ENCODE measurements at regions not wholly inside any gene's neighbourhood (a gene's known extent, or its start where the extent isn't known, plus 50 kb on each side); places are given as distances from the start of the nearest gene placed in this dataset.

GRCh38 chr10:109743574-109743973 is 179.7 kb downstream of the XPNPEP1 start:
- 88% methylated on average over 2 of the region's 2 CpGs; no CpG with 5 or more reads in 1 of the 2 experiments for WGBS, 2 experiments (ENCODE audit: extremely low coverage in 1 of 2, insufficient coverage in 1 of 2, insufficient read length in 1 of 2, insufficient replicate concordance in 2 of 2, low coverage in 1 of 2, low lambda C conversion rate in 2 of 2, missing lambda C conversion rate in 1 of 2)
- no peaks in the 10 kb centered on the region for H3K9me3 ChIP-seq (ENCODE audit: insufficient read depth in 2 of 2, low read depth in 1 of 2, low read length in 1 of 2)
- H3K79me2 ChIP-seq (ENCODE audit: control insufficient read depth in 1 of 2, insufficient read depth in 2 of 2, low read length in 2 of 2) = no peaks in the 10 kb centered on the region
- no peak overlapping the region for H3K56ac ChIP-seq (replicated peaks; ENCODE audit: insufficient read length, low read depth, low read length)
- H3K4me3 ChIP-seq (ENCODE audit: extremely low read depth in 1 of 4, insufficient read depth in 2 of 4, low read depth in 3 of 4, low read length in 4 of 4) = no peak overlapping the region
- H3K14ac ChIP-seq (ENCODE audit: insufficient read length) = no peak overlapping the region
- no peak overlapping the region for H3K4ac ChIP-seq (replicated peaks; ENCODE audit: insufficient read length, low read depth, low read length)
- H2BK15ac ChIP-seq (ENCODE audit: low read length) = no peak overlapping the region
- no peak overlapping the region for H4K91ac ChIP-seq (replicated peaks; ENCODE audit: insufficient read length, low read length)
- peaks cover 0 to 1% (median 0%) of the 10 kb centered on the region in 4 experiments; a peak in 1 of 7 replicates for H3K27me3 ChIP-seq (replicated peaks in 1 of 4; ENCODE audit: control insufficient read depth in 3 of 4, extremely low read depth in 1 of 4, insufficient read depth in 3 of 4, low read length in 3 of 4)
- no peak overlapping the region for H3K23ac ChIP-seq (ENCODE audit: insufficient read length)
- no peaks in the 10 kb centered on the region for H3K79me1 ChIP-seq (ENCODE audit: low read depth, low read length)
- no peak overlapping the region for H2BK12ac ChIP-seq (ENCODE audit: low read depth, low read length)
- no peak overlapping the region for H3K9ac ChIP-seq (replicated peaks in 1 of 4; ENCODE audit: extremely low read depth in 1 of 4, low read depth in 3 of 4, low read length in 3 of 4)
- no peak overlapping the region for H2AK5ac ChIP-seq (ENCODE audit: low read depth, low read length)
- ChIA-PET POLR2A (ENCODE audit: partially characterized antibody) (no interaction called here), CTCF (ENCODE audit: partially characterized antibody) (interaction anchor here (0.6 to 3.5 kb wide), 2 partner anchors 14 to 50 kb away, joined by 3 to 11 read pairs; no protein-coding TSS in a partner anchor)
- FAIRE-seq (no peak), DNase-seq (ENCODE audit: low read depth in 1 of 2, low spot score in 2 of 2) (no peak)
- no peaks in the 10 kb centered on the region for H3K36me3 ChIP-seq (ENCODE audit: control insufficient read depth in 2 of 4, insufficient read depth in 4 of 4, low read length in 3 of 4)
- H3K4me1 ChIP-seq (replicated peaks in 1 of 4; ENCODE audit: control insufficient read depth in 3 of 4, insufficient read depth in 4 of 4, low read length in 3 of 4) = no peaks in the 10 kb centered on the region
- no peak overlapping the region for H4K8ac ChIP-seq (ENCODE audit: extremely low read depth, insufficient read depth, low read length)
- H4K20me1 ChIP-seq (replicated peaks in 1 of 2; ENCODE audit: control insufficient read depth in 1 of 2, insufficient read depth in 2 of 2, low read length in 2 of 2) = no peaks in the 10 kb centered on the region
- H4K5ac ChIP-seq (ENCODE audit: insufficient read length, low read depth, low read length) = no peak overlapping the region
- H2AFZ ChIP-seq (ENCODE audit: low read length) = no peak overlapping the region
- H2BK20ac ChIP-seq (ENCODE audit: low read length) = no peak overlapping the region
- H2BK120ac ChIP-seq (replicated peaks; ENCODE audit: low read depth, low read length) = no peak overlapping the region
- no peaks in the 10 kb centered on the region for H3K23me2 ChIP-seq (ENCODE audit: low read depth, low read length)
- H3K18ac ChIP-seq (ENCODE audit: extremely low read depth, low read length) = no peak overlapping the region
- H2BK5ac ChIP-seq (ENCODE audit: low read depth, low read length) = no peak overlapping the region
- H3K27ac ChIP-seq (ENCODE audit: low read depth, low read length) = no peak overlapping the region
- no peak overlapping the region for H3K4me2 ChIP-seq (ENCODE audit: insufficient read depth in 1 of 2, low read depth in 2 of 2, low read length in 2 of 2)
- TF ChIP-seq BACH1 (IDR thresholded peaks at IDR 0.05; ENCODE audit: low read length) (no peak), TCF12 (IDR thresholded peaks at IDR 0.05; ENCODE audit: low read depth, low read length) (no peak), GTF2F1 (IDR thresholded peaks at IDR 0.05; ENCODE audit: borderline replicate concordance, low read depth, low read length) (no peak), CEBPB (IDR thresholded peaks at IDR 0.05; ENCODE audit: low read depth, low read length) (no peak), CHD1 (IDR thresholded peaks at IDR 0.05; ENCODE audit: low read depth, low read length) (no peak), RFX5 (IDR thresholded peaks at IDR 0.05; ENCODE audit: borderline replicate concordance, low read depth, low read length) (no peak), SAP30 (IDR thresholded peaks at IDR 0.05; ENCODE audit: insufficient read depth, insufficient replicate concordance, low read length) (no peak), JUND (IDR thresholded peaks at IDR 0.05; ENCODE audit: low read length) (no peak), SIX5 (IDR thresholded peaks at IDR 0.05; ENCODE audit: low read depth, low read length) (no peak), SUZ12 (IDR thresholded peaks at IDR 0.05; ENCODE audit: low read length) (no peak), POU5F1 (IDR thresholded peaks at IDR 0.05; ENCODE audit: low read depth, low read length) (no peak), POLR2A (IDR thresholded peaks at IDR 0.05; ENCODE audit: control extremely low read depth in 1 of 2, low read depth in 2 of 2, low read length in 2 of 2) (no peak), CBX8 (IDR thresholded peaks at IDR 0.05; ENCODE audit: borderline replicate concordance, low read depth, low read length) (no peak), TAF1 (IDR thresholded peaks at IDR 0.05; ENCODE audit: low read depth, low read length) (no peak), CREB1 (IDR thresholded peaks at IDR 0.05) (no peak), ASH2L (IDR thresholded peaks at IDR 0.05; ENCODE audit: low read length) (no peak)
- TF ChIP-seq, protein P1, sequence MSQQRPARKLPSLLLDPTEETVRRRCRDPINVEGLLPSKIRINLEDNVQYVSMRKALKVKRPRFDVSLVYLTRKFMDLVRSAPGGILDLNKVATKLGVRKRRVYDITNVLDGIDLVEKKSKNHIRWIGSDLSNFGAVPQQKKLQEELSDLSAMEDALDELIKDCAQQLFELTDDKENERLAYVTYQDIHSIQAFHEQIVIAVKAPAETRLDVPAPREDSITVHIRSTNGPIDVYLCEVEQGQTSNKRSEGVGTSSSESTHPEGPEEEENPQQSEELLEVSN (IDR thresholded peaks at IDR 0.05) = no peak
